ENCODE measurements at regions not wholly inside any gene's neighbourhood (a gene's known extent, or its start where the extent isn't known, plus 50 kb on each side); places are given as distances from the start of the nearest gene placed in this dataset.

- H3K4me1 ChIP-seq (ENCODE audit: control insufficient read depth in 2 of 2, insufficient read depth in 2 of 2, low read length in 2 of 2), result peaks cover 10 to 11% of the 10 kb centered on the region in 2 donors
- Mint-ChIP-seq H3K27me3 (no peaks in the 10 kb centered on the region), H3K4me1 (peaks cover 0 to 60% (median 30%) of the 10 kb centered on the region in 7 donors), H3K4me3 (peak overlapping the region in 5 of 10 donors; percentile 9 to 74 (median 22)), H3K9me3 (no peaks in the 10 kb centered on the region), H3K36me3 (peaks cover 0 to 18% (median 0%) of the 10 kb centered on the region in 5 donors), H3K27ac (peak overlapping the region in 5 of 9 donors; percentile 26 to 86 (median 77))
- H3K4me3 ChIP-seq (ENCODE audit: low read length), result no peak overlapping the region
- DNase-seq (peak in 4 of 9 donors; percentile 30 to 74 (median 59)), ATAC-seq (peak; percentile 100)
- H3K27me3 ChIP-seq (ENCODE audit: control insufficient read depth in 2 of 2, insufficient read depth in 2 of 2, low read length in 2 of 2), result no peaks in the 10 kb centered on the region
- intact Hi-C loops (cut with micrococcal nuclease), result loop anchor here (1.0 to 10.0 kb wide), 8 partner anchors 16 to 564 kb away; no protein-coding TSS in a partner anchor
- ChIA-PET CTCF (interaction anchor here (0.7 to 1.5 kb wide), 4 partner anchors 17 to 35 kb away, joined by 3 to 11 read pairs (median 4); no protein-coding TSS in a partner anchor), POLR2A (interaction anchor here (1.5 kb wide), 1 partner anchor 15 kb away, joined by 3 read pairs; no protein-coding TSS in a partner anchor)
- H3K27ac ChIP-seq (ENCODE audit: low read depth, low read length), result peak overlapping the region; percentile 14
- H3K9me3 ChIP-seq (ENCODE audit: control insufficient read depth in 2 of 3, low read length in 3 of 3), result no peaks in the 10 kb centered on the region
- no peaks in the 10 kb centered on the region for H3K36me3 ChIP-seq (ENCODE audit: control insufficient read depth in 2 of 3, insufficient read depth in 3 of 3, low read length in 3 of 3)
Measured at GRCh38 chrY:7310482-7311269, 399.1 kb upstream of the AMELY start.

GRCh38 chrY:7308816-7309215 lies 397.3 kb upstream of the AMELY start:
- H3K27me3 Mint-ChIP-seq, result no peaks in the 10 kb centered on the region
- no peak overlapping the region for H3K4me3 Mint-ChIP-seq
- peaks cover 0 to 24% (median 0%) of the 10 kb centered on the region in 5 donors for H3K36me3 Mint-ChIP-seq
- ChIA-PET CTCF (interaction anchor here (0.6 kb wide), 1 partner anchor 222 kb away, joined by 3 read pairs; no protein-coding TSS in a partner anchor), POLR2A (interaction anchor here (0.6 kb wide), 1 partner anchor 17 kb away, joined by 4 read pairs; no protein-coding TSS in a partner anchor)
- DNase-seq (no peak), ATAC-seq (no peak)
- intact Hi-C loops (cut with micrococcal nuclease), result loop anchor here in 1 of 2 donors (2.0 kb wide), 1 partner anchor 18 kb away; no protein-coding TSS in a partner anchor
- H3K4me3 ChIP-seq (ENCODE audit: low read length), result no peak overlapping the region
- H3K4me1 Mint-ChIP-seq, result peaks cover 0 to 65% (median 35%) of the 10 kb centered on the region in 7 donors
- H3K27ac ChIP-seq (ENCODE audit: low read depth, low read length), result no peak overlapping the region
- H3K9me3 ChIP-seq (ENCODE audit: control insufficient read depth in 2 of 3, low read length in 3 of 3), result no peaks in the 10 kb centered on the region
- peaks cover 0 to 4% (median 0%) of the 10 kb centered on the region in 3 experiments for H3K36me3 ChIP-seq (ENCODE audit: control insufficient read depth in 2 of 3, insufficient read depth in 3 of 3, low read length in 3 of 3)
- peak overlapping the region in 2 of 9 donors; percentile 52 to 86 for H3K27ac Mint-ChIP-seq
- no peaks in the 10 kb centered on the region for H3K9me3 Mint-ChIP-seq
- H3K4me1 ChIP-seq (ENCODE audit: control insufficient read depth in 2 of 2, insufficient read depth in 2 of 2, low read length in 2 of 2), result peaks cover 10 to 22% of the 10 kb centered on the region in 2 donors
- no peaks in the 10 kb centered on the region for H3K27me3 ChIP-seq (ENCODE audit: control insufficient read depth in 2 of 2, insufficient read depth in 2 of 2, low read length in 2 of 2)

- intact Hi-C loops (cut with micrococcal nuclease), result no loop called here
- Histone ChIP-seq H3K27me3 (ENCODE audit: control insufficient read depth in 2 of 2, insufficient read depth in 2 of 2, low read length in 2 of 2) (no peaks in the 10 kb centered on the region), H3K36me3 (ENCODE audit: control insufficient read depth in 2 of 3, insufficient read depth in 3 of 3, low read length in 3 of 3) (peaks cover 0 to 4% (median 0%) of the 10 kb centered on the region in 3 experiments), H3K4me1 (ENCODE audit: control insufficient read depth in 2 of 2, insufficient read depth in 2 of 2, low read length in 2 of 2) (peaks cover 21 to 30% of the 10 kb centered on the region in 2 donors), H3K9me3 (ENCODE audit: control insufficient read depth in 2 of 3, low read length in 3 of 3) (no peaks in the 10 kb centered on the region), H3K4me3 (ENCODE audit: low read length) (no peak overlapping the region), H3K27ac (ENCODE audit: low read depth, low read length) (no peak overlapping the region)
- Mint-ChIP-seq H3K4me1 (peaks cover 0 to 67% (median 33%) of the 10 kb centered on the region in 7 donors), H3K27me3 (no peaks in the 10 kb centered on the region), H3K4me3 (peak overlapping the region in 4 of 10 donors; percentile 46 to 66 (median 54)), H3K36me3 (peaks cover 0 to 29% (median 0%) of the 10 kb centered on the region in 5 donors), H3K9me3 (no peaks in the 10 kb centered on the region), H3K27ac (peak overlapping the region in 5 of 9 donors; percentile 44 to 96 (median 63))
- DNase-seq (no peak), ATAC-seq (no peak)
- CTCF ChIA-PET, result no interaction called here
- POLR2A ChIA-PET, result no interaction called here
Measured at GRCh38 chrY:7302306-7302705, 390.8 kb upstream of the AMELY start.

GRCh38 chrY:7299960-7300359 lies 388.4 kb upstream of the AMELY start:
- H3K27ac Mint-ChIP-seq, result peak overlapping the region in 5 of 9 donors; percentile 42 to 76 (median 47)
- no peak for DNase-seq
- ChIA-PET CTCF (no interaction called here), POLR2A (no interaction called here)
- peak overlapping the region in 5 of 10 donors; percentile 13 to 67 (median 42) for H3K4me3 Mint-ChIP-seq
- H3K4me1 Mint-ChIP-seq, result peaks cover 0 to 68% (median 33%) of the 10 kb centered on the region in 7 donors
- Histone ChIP-seq H3K27me3 (ENCODE audit: control insufficient read depth in 2 of 2, insufficient read depth in 2 of 2, low read length in 2 of 2) (no peaks in the 10 kb centered on the region), H3K4me1 (ENCODE audit: control insufficient read depth in 2 of 2, insufficient read depth in 2 of 2, low read length in 2 of 2) (peaks cover 21 to 31% of the 10 kb centered on the region in 2 donors), H3K27ac (ENCODE audit: low read depth, low read length) (no peak overlapping the region), H3K36me3 (ENCODE audit: control insufficient read depth in 2 of 3, insufficient read depth in 3 of 3, low read length in 3 of 3) (no peaks in the 10 kb centered on the region), H3K9me3 (ENCODE audit: control insufficient read depth in 2 of 3, low read length in 3 of 3) (no peaks in the 10 kb centered on the region), H3K4me3 (ENCODE audit: low read length) (no peak overlapping the region)
- no peaks in the 10 kb centered on the region for H3K9me3 Mint-ChIP-seq
- intact Hi-C loops (cut with micrococcal nuclease), result no loop called here
- ATAC-seq, result peak; percentile 63
- no peaks in the 10 kb centered on the region for H3K27me3 Mint-ChIP-seq
- H3K36me3 Mint-ChIP-seq, result peaks cover 0 to 25% (median 0%) of the 10 kb centered on the region in 5 donors

- intact Hi-C loops (cut with micrococcal nuclease), result loop anchor here (5.0 kb wide), 2 partner anchors 35 to 45 kb away; no protein-coding TSS in a partner anchor
- Histone ChIP-seq H3K4me1 (ENCODE audit: control insufficient read depth in 2 of 2, insufficient read depth in 2 of 2, low read length in 2 of 2) (peaks cover 38 to 55% of the 10 kb centered on the region in 2 donors), H3K9me3 (ENCODE audit: control insufficient read depth in 2 of 3, low read length in 3 of 3) (no peaks in the 10 kb centered on the region), H3K4me3 (ENCODE audit: low read length) (no peak overlapping the region), H3K27me3 (ENCODE audit: control insufficient read depth in 2 of 2, insufficient read depth in 2 of 2, low read length in 2 of 2) (no peaks in the 10 kb centered on the region), H3K27ac (ENCODE audit: low read depth, low read length) (peak overlapping the region; percentile 21), H3K36me3 (ENCODE audit: control insufficient read depth in 2 of 3, insufficient read depth in 3 of 3, low read length in 3 of 3) (no peaks in the 10 kb centered on the region)
- Mint-ChIP-seq H3K27ac (peak overlapping the region in 5 of 9 donors; percentile 32 to 97 (median 93)), H3K27me3 (no peaks in the 10 kb centered on the region), H3K4me3 (peak overlapping the region in 4 of 10 donors; percentile 19 to 87 (median 26)), H3K9me3 (no peaks in the 10 kb centered on the region), H3K4me1 (peaks cover 0 to 60% (median 18%) of the 10 kb centered on the region in 7 donors), H3K36me3 (peaks cover 0 to 21% (median 0%) of the 10 kb centered on the region in 5 donors)
- ATAC-seq, result no peak
- no peak for DNase-seq
- POLR2A ChIA-PET, result interaction anchor here (0.6 to 1.1 kb wide), 2 partner anchors 9 to 17 kb away, joined by 3 to 4 read pairs; no protein-coding TSS in a partner anchor
- CTCF ChIA-PET, result no interaction called here
Measured at GRCh38 chrY:7292113-7292512, 380.6 kb upstream of the AMELY start.
